Heart left ventricle (tissue), 16 donors: ENCODE measurements at regions not wholly inside any gene's neighbourhood (a gene's known extent, or its start where the extent isn't known, plus 50 kb on each side); places are given as distances from the start of the nearest gene placed in this dataset.

Experiments
- ATAC-seq, 4 donors: fragments of 200-7000 bp; cut with Tn5 transposase; one replicate each; pipeline ENCODE4 v1.9.1; 2020 to 2022; ENCODE audit warnings: moderate library complexity in 4 of 4, mild to moderate bottlenecking in 3 of 4, moderate number of reproducible peaks in 1 of 4
- DNase-seq, 5 donors: peaks; one replicate each; pipeline ENCODE4 v3.0.0-alpha.2; 2020
- H3K27ac ChIP-seq, 12 donors: fragments of 200-600 bp; sonication (generic) in 4 of 12; one replicate each; pipeline versions ENCODE4 v1.5.0 to v1.8.0; 2016 to 2022; ENCODE audit warnings: mild to moderate bottlenecking in 2 of 12
- H3K27me3 ChIP-seq, 9 donors: fragments of 200-600 bp; sonication (generic) in 2 of 9; one replicate each; pipeline versions ENCODE4 v1.5.1 to v1.8.0; 2016 to 2022; ENCODE audit warnings: mild to moderate bottlenecking in 3 of 9
- H3K36me3 ChIP-seq, 9 donors: fragments of 200-600 bp; sonication (generic) in 2 of 9; one replicate each; pipeline versions ENCODE4 v1.5.0 to v1.8.0; 2018 to 2022; ENCODE audit warnings: mild to moderate bottlenecking in 2 of 9
- H3K4me1 ChIP-seq, 12 donors: fragments of 200-600 bp; sonication (generic) in 4 of 12; one replicate each; pipeline versions ENCODE4 v1.5.0 to v1.8.0; 2016 to 2022; ENCODE audit warnings: mild to moderate bottlenecking in 3 of 12
- H3K4me3 ChIP-seq, 12 donors: fragments of 200-600 bp; sonication (generic) in 4 of 12; one replicate each; pipeline versions ENCODE4 v1.5.0 to v1.8.0; 2017 to 2022; ENCODE audit warnings: mild to moderate bottlenecking in 9 of 12, moderate library complexity in 4 of 12
- H3K9me3 ChIP-seq, 12 donors: fragments of 200-600 bp; sonication (generic) in 4 of 12; one replicate each; pipeline versions ENCODE4 v1.5.0 to v1.8.0; 2016 to 2022; ENCODE audit warnings: mild to moderate bottlenecking in 1 of 12
- CTCF ChIP-seq, 12 donors: fragments of 200-600 bp; sonication (generic) in 4 of 12; IDR thresholded peaks; one replicate each; pipeline versions ENCODE4 v1.5.0 to v1.8.0; 2018 to 2022; ENCODE audit warnings: antibody characterized with exemption in 12 of 12, mild to moderate bottlenecking in 5 of 12
- POLR2A ChIP-seq, 2 donors: fragments of 450-650 bp; IDR thresholded peaks; one replicate each; pipeline ENCODE4 v1.6.1; 2017; ENCODE audit warnings: antibody characterized with exemption in 2 of 2, mild to moderate bottlenecking in 2 of 2, moderate library complexity in 2 of 2
- WGBS, 4 donors: extraction: QIAGEN DNeasy Blood & Tissue Kit in 2 of 4; methylation state at CpG; one replicate each; pipeline versions ENCODE4 v1.1.5 to v1.1.7; 2013 to 2018; 5-methylcytosine and 5-hydroxymethylcytosine counted together
- intact Hi-C, 10 donors: fragments of 100-400 bp; cut with DNase I; formaldehyde crosslinking; loops; one replicate each; pipeline versions ENCODE4 v1.11.1 to v1.14.2; 2022
- donor health status: ischemic (EF 13 %, LVEDD 7.1; RV severe dilation, severe dysfunction).
- donor health status: healthy with polysubstance abuse.
- donor health status: DM: no; HTN: yes; CAD: no.
- donor health status: DM: no; HTN: no; CAD: no.
- donor health status: ischemic (EF 25% LVEDD 6.9; RV normal size, moderate dysfunction).
- donor health status: ischemic (EF 25% LVEDD 5.7; RV mildly dilated, moderate dysfunction).
- donor health status: healthy.
- donor health status: DM: yes; HTN: yes; CAD: no.
- donor health status: ischemic (EF 35%, LVEDD 5.7; RV mildly dilated, moderate dysfunction).
- donor health status: nonischemic (EF 11% LVEDD 7.7; RV severe dilation, severe dysfunction).
- donor health status: DM: yes; HTN: yes; CAD: no.
- donor health status: PGD.
- donor health status: ischemic (EF 29% LVEDD 5.4; RV normal size, mild dysfunction).
- donor health status: nonischemic (EF 23%, LVEDD 6.1; RV moderate dilation, normal function).

GRCh38 chr3:171954690-171955383 lies 84.5 kb upstream of the FNDC3B start:
- Histone ChIP-seq H3K36me3 (no peaks in the 10 kb centered on the region), H3K4me1 (peaks cover 0 to 11% (median 0%) of the 10 kb centered on the region in 12 donors), H3K9me3 (no peaks in the 10 kb centered on the region), H3K27me3 (no peaks in the 10 kb centered on the region), H3K27ac (no peak overlapping the region), H3K4me3 (no peak overlapping the region)
- TF ChIP-seq CTCF (IDR thresholded peaks at IDR 0.05): no peak
- no peak for TF ChIP-seq POLR2A (IDR thresholded peaks at IDR 0.05)
- ATAC-seq: no peak
- no peak for DNase-seq
- 47 to 57% (median 52%) methylated on average over 6 of the region's 6 CpGs for WGBS, 4 donors
- intact Hi-C loops: no loop called here

GRCh38 chr3:171955598-171955997 lies 83.8 kb upstream of the FNDC3B start:
- intact Hi-C loops: no loop called here
- Histone ChIP-seq H3K4me3 (no peak overlapping the region), H3K4me1 (peaks cover 0 to 19% (median 0%) of the 10 kb centered on the region in 12 donors), H3K36me3 (no peaks in the 10 kb centered on the region), H3K27me3 (no peaks in the 10 kb centered on the region), H3K9me3 (no peaks in the 10 kb centered on the region), H3K27ac (no peak overlapping the region)
- ATAC-seq: no peak
- TF ChIP-seq POLR2A (IDR thresholded peaks at IDR 0.05) (no peak), CTCF (IDR thresholded peaks at IDR 0.05) (no peak)
- DNase-seq: no peak
- WGBS, 4 donors: 95 to 98% (median 97%) methylated on average over 3 of the region's 3 CpGs

GRCh38 chr3:171956181-171956683 lies 83.1 kb upstream of the FNDC3B start:
- Histone ChIP-seq H3K27ac (no peak overlapping the region), H3K9me3 (no peaks in the 10 kb centered on the region), H3K36me3 (no peaks in the 10 kb centered on the region), H3K27me3 (no peaks in the 10 kb centered on the region), H3K4me3 (no peak overlapping the region), H3K4me1 (peaks cover 0 to 24% (median 0%) of the 10 kb centered on the region in 12 donors)
- DNase-seq: no peak
- no peak for ATAC-seq
- TF ChIP-seq POLR2A (IDR thresholded peaks at IDR 0.05) (no peak), CTCF (IDR thresholded peaks at IDR 0.05) (no peak)
- WGBS, 4 donors: 90 to 92% (median 91%) methylated on average over 13 of the region's 13 CpGs
- intact Hi-C loops: no loop called here

- DNase-seq (no peak), ATAC-seq (no peak)
- Histone ChIP-seq H3K4me3 (no peak overlapping the region), H3K4me1 (peaks cover 0 to 24% (median 0%) of the 10 kb centered on the region in 12 donors), H3K36me3 (no peaks in the 10 kb centered on the region), H3K27ac (no peak overlapping the region), H3K9me3 (no peaks in the 10 kb centered on the region), H3K27me3 (no peaks in the 10 kb centered on the region)
- TF ChIP-seq POLR2A (IDR thresholded peaks at IDR 0.05) (no peak), CTCF (IDR thresholded peaks at IDR 0.05) (no peak)
- intact Hi-C loops: no loop called here
- 87 to 93% (median 89%) methylated on average over 2 of the region's 2 CpGs for WGBS, 4 donors
Observed at GRCh38 chr3:171956705-171957104, 82.7 kb upstream of the FNDC3B start.
